ENCODE measurements at regions not wholly inside any gene's neighbourhood (a gene's known extent, or its start where the extent isn't known, plus 50 kb on each side); places are given as distances from the start of the nearest gene placed in this dataset.

- TF ChIP-seq, protein P1, sequence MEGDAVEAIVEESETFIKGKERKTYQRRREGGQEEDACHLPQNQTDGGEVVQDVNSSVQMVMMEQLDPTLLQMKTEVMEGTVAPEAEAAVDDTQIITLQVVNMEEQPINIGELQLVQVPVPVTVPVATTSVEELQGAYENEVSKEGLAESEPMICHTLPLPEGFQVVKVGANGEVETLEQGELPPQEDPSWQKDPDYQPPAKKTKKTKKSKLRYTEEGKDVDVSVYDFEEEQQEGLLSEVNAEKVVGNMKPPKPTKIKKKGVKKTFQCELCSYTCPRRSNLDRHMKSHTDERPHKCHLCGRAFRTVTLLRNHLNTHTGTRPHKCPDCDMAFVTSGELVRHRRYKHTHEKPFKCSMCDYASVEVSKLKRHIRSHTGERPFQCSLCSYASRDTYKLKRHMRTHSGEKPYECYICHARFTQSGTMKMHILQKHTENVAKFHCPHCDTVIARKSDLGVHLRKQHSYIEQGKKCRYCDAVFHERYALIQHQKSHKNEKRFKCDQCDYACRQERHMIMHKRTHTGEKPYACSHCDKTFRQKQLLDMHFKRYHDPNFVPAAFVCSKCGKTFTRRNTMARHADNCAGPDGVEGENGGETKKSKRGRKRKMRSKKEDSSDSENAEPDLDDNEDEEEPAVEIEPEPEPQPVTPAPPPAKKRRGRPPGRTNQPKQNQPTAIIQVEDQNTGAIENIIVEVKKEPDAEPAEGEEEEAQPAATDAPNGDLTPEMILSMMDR (conservative IDR thresholded peaks at IDR 0.05; ENCODE audit: low read depth, low read length): no peak
- no peak for TF ChIP-seq EZH2 (IDR thresholded peaks at IDR 0.05; ENCODE audit: low read length, unreplicated experiment)
- TF ChIP-seq EZH2phosphoT487 (IDR thresholded peaks at IDR 0.05; ENCODE audit: borderline replicate concordance, low read length): no peak
Measured at GRCh38 chrX:151815398-151815797, 80.9 kb downstream of the CNGA2 start.
